ENCODE measurements at regions not wholly inside any gene's neighbourhood (a gene's known extent, or its start where the extent isn't known, plus 50 kb on each side); places are given as distances from the start of the nearest gene placed in this dataset.

GRCh38 chr6:56694002-56694401 is 51.3 kb upstream of the DST start:
- TF ChIP-seq CTCF (IDR thresholded peaks at IDR 0.05), result no peak
- TF ChIP-seq POLR2AphosphoS5 (IDR thresholded peaks at IDR 0.05), result no peak
- no peak for TF ChIP-seq POLR2A (IDR thresholded peaks at IDR 0.05)
